H7 (cell line): ENCODE measurements at regions not wholly inside any gene's neighbourhood (a gene's known extent, or its start where the extent isn't known, plus 50 kb on each side); places are given as distances from the start of the nearest gene placed in this dataset.

Experiments used
- DNase-seq: peaks from one replicate; pipeline ENCODE4 v3.0.0; 2012
- H3K27me3 ChIP-seq: 2 replicates; pipeline ENCODE4 v1.6.0; 2011; ENCODE audit warnings: mild to moderate bottlenecking, low read length; ENCODE audit not compliant: control insufficient read depth, insufficient read depth
- H3K36me3 ChIP-seq: replicated peaks from 2 replicates; pipeline ENCODE4 v1.5.1; 2011; ENCODE audit warnings: low read length; ENCODE audit not compliant: control insufficient read depth, insufficient read depth
- H3K4me3 ChIP-seq: 2 replicates; pipeline ENCODE4 v1.5.1; 2011; ENCODE audit warnings: low read depth, mild to moderate bottlenecking, control low read depth, low read length, moderate library complexity; ENCODE audit not compliant: insufficient read depth

GRCh38 chr6:170031684-170032121, 259.2 kb downstream of the DLL1 start:
- Histone ChIP-seq H3K4me3 (no peak overlapping the region), H3K36me3 (no peaks in the 10 kb centered on the region), H3K27me3 (no peaks in the 10 kb centered on the region)
- no peak for DNase-seq

GRCh38 chr6:170030821-170031471, 259.9 kb downstream of the DLL1 start:
- H3K36me3 ChIP-seq, result no peaks in the 10 kb centered on the region
- no peak overlapping the region for H3K4me3 ChIP-seq
- no peak for DNase-seq
- H3K27me3 ChIP-seq, result no peaks in the 10 kb centered on the region

GRCh38 chr6:170030284-170030815, 260.5 kb downstream of the DLL1 start:
- no peak overlapping the region for H3K4me3 ChIP-seq
- H3K36me3 ChIP-seq, result no peaks in the 10 kb centered on the region
- H3K27me3 ChIP-seq, result no peaks in the 10 kb centered on the region
- no peak for DNase-seq

GRCh38 chr6:170029416-170030283, 261.2 kb downstream of the DLL1 start:
- DNase-seq, result no peak
- no peaks in the 10 kb centered on the region for H3K36me3 ChIP-seq
- H3K27me3 ChIP-seq, result no peaks in the 10 kb centered on the region
- no peak overlapping the region for H3K4me3 ChIP-seq

- no peaks in the 10 kb centered on the region for H3K36me3 ChIP-seq
- no peak for DNase-seq
- H3K27me3 ChIP-seq, result no peaks in the 10 kb centered on the region
- H3K4me3 ChIP-seq, result no peak overlapping the region
Measured at GRCh38 chr6:170028629-170029345, 262.1 kb downstream of the DLL1 start.

GRCh38 chr6:170027647-170028043, 263.2 kb downstream of the DLL1 start:
- no peak for DNase-seq
- Histone ChIP-seq H3K36me3 (no peaks in the 10 kb centered on the region), H3K27me3 (no peaks in the 10 kb centered on the region), H3K4me3 (no peak overlapping the region)

GRCh38 chr6:170026751-170027646, 263.9 kb downstream of the DLL1 start:
- Histone ChIP-seq H3K36me3 (no peaks in the 10 kb centered on the region), H3K4me3 (no peak overlapping the region), H3K27me3 (no peaks in the 10 kb centered on the region)
- no peak for DNase-seq

GRCh38 chr6:170025935-170026750, 264.7 kb downstream of the DLL1 start:
- Histone ChIP-seq H3K27me3 (no peaks in the 10 kb centered on the region), H3K36me3 (no peaks in the 10 kb centered on the region), H3K4me3 (no peak overlapping the region)
- peak; percentile 69 for DNase-seq

- H3K27me3 ChIP-seq, result no peaks in the 10 kb centered on the region
- DNase-seq, result no peak
Measured at GRCh38 chr6:170025341-170025911, 265.5 kb downstream of the DLL1 start.

GRCh38 chr6:170024940-170025339, 265.9 kb downstream of the DLL1 start:
- H3K36me3 ChIP-seq, result no peaks in the 10 kb centered on the region
- no peak for DNase-seq
- no peak overlapping the region for H3K4me3 ChIP-seq
- no peaks in the 10 kb centered on the region for H3K27me3 ChIP-seq

More at GRCh38 chr6:170025341-170025911, 265.5 kb downstream of the DLL1 start:
- H3K36me3 ChIP-seq, result no peaks in the 10 kb centered on the region
- H3K4me3 ChIP-seq, result no peak overlapping the region

GRCh38 chr6:170023620-170024521, 267.0 kb downstream of the DLL1 start:
- no peak for DNase-seq
- H3K27me3 ChIP-seq, result no peaks in the 10 kb centered on the region
- H3K4me3 ChIP-seq, result no peak overlapping the region
- H3K36me3 ChIP-seq, result no peaks in the 10 kb centered on the region
